ENCODE measurements at regions not wholly inside any gene's neighbourhood (a gene's known extent, or its start where the extent isn't known, plus 50 kb on each side); places are given as distances from the start of the nearest gene placed in this dataset.

- no peak for DNase-seq (ENCODE audit: low read depth, low spot score)
- TF ChIP-seq ZBTB11 (CRISPR knock-in tag; IDR thresholded peaks at IDR 0.05): no peak
- TF ChIP-seq CREM (IDR thresholded peaks at IDR 0.05; ENCODE audit: low read depth): no peak
- no peak for TF ChIP-seq MTA2 (IDR thresholded peaks at IDR 0.05; ENCODE audit: low read depth)
- TF ChIP-seq EED (IDR thresholded peaks at IDR 0.05; ENCODE audit: low read depth): no peak
- TF ChIP-seq, protein P1, sequence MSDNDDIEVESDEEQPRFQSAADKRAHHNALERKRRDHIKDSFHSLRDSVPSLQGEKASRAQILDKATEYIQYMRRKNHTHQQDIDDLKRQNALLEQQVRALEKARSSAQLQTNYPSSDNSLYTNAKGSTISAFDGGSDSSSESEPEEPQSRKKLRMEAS (IDR thresholded peaks at IDR 0.05; ENCODE audit: low read depth, low read length): no peak
- ChIA-PET SMC1A (ENCODE audit: uncharacterized antibody, unreplicated experiment) (no interaction called here), POLR2A (no interaction called here), RAD21 (ENCODE audit: unreplicated experiment) (no interaction called here), CTCF (interaction anchor here (0.5 to 1.1 kb wide), 3 partner anchors 17 to 1517 kb away, joined by 3 to 5 read pairs (median 3); no protein-coding TSS in a partner anchor)
- no peaks in the 10 kb centered on the region for H3K79me2 ChIP-seq (ENCODE audit: control insufficient read depth, insufficient read depth, low read length)
- H2AFZ ChIP-seq (ENCODE audit: control insufficient read depth, low read depth, low read length): no peak overlapping the region
- no peaks in the 10 kb centered on the region; a peak in 2 of 4 replicates for H3K27me3 ChIP-seq (replicated peaks in 1 of 2; ENCODE audit: control insufficient read depth in 2 of 2, insufficient read depth in 2 of 2, low read length in 1 of 2)
- no peaks in the 10 kb centered on the region for H3K9me3 ChIP-seq (replicated peaks; ENCODE audit: control insufficient read depth, insufficient read depth, low read length)
- H3K4me1 ChIP-seq (ENCODE audit: control insufficient read depth, insufficient read depth, low read length): no peaks in the 10 kb centered on the region
- ATAC-seq: no peak
- 26% methylated on average over 9 of the region's 9 CpGs for WGBS (ENCODE audit: insufficient coverage, insufficient replicate concordance, low lambda C conversion rate, missing lambda C conversion rate)
- H3K4me3 ChIP-seq: no peak overlapping the region
- H3K9ac ChIP-seq (ENCODE audit: control insufficient read depth, insufficient read depth, low read length): no peak overlapping the region
- H3K27ac ChIP-seq (ENCODE audit: control insufficient read depth, insufficient read depth): no peak overlapping the region
- no peaks in the 10 kb centered on the region for H4K20me1 ChIP-seq (ENCODE audit: control insufficient read depth, insufficient read depth)
- intact Hi-C loops (cut with micrococcal nuclease; ENCODE audit: unreplicated experiment) (no loop called here), in situ Hi-C loops (cut with MboI) (no loop called here)
- no peak overlapping the region for H3K4me2 ChIP-seq (ENCODE audit: control insufficient read depth, insufficient read depth)
- FAIRE-seq: no peak
- no peaks in the 10 kb centered on the region for H3K36me3 ChIP-seq (ENCODE audit: control insufficient read depth in 2 of 2, insufficient read depth in 2 of 2, low read length in 1 of 2)
- BruUV-seq (replicated peaks): no TSS peak
These were observed 161.9 kb downstream of the MACROH2A1 start for GRCh38 chr5:135236908-135237747.
